ENCODE measurements at regions not wholly inside any gene's neighbourhood (a gene's known extent, or its start where the extent isn't known, plus 50 kb on each side); places are given as distances from the start of the nearest gene placed in this dataset.

GRCh38 chr5:130321931-130322330 lies 417.7 kb downstream of the CHSY3 start:
- TF ChIP-seq, protein P1, sequence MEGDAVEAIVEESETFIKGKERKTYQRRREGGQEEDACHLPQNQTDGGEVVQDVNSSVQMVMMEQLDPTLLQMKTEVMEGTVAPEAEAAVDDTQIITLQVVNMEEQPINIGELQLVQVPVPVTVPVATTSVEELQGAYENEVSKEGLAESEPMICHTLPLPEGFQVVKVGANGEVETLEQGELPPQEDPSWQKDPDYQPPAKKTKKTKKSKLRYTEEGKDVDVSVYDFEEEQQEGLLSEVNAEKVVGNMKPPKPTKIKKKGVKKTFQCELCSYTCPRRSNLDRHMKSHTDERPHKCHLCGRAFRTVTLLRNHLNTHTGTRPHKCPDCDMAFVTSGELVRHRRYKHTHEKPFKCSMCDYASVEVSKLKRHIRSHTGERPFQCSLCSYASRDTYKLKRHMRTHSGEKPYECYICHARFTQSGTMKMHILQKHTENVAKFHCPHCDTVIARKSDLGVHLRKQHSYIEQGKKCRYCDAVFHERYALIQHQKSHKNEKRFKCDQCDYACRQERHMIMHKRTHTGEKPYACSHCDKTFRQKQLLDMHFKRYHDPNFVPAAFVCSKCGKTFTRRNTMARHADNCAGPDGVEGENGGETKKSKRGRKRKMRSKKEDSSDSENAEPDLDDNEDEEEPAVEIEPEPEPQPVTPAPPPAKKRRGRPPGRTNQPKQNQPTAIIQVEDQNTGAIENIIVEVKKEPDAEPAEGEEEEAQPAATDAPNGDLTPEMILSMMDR (IDR thresholded peaks at IDR 0.05; ENCODE audit: poor library complexity): no peak
- no peak for TF ChIP-seq EZH2 (IDR thresholded peaks at IDR 0.05; ENCODE audit: borderline replicate concordance)

Measured in hepatocyte (in vitro differentiated cells).